ENCODE measurements at regions not wholly inside any gene's neighbourhood (a gene's known extent, or its start where the extent isn't known, plus 50 kb on each side); places are given as distances from the start of the nearest gene placed in this dataset.

DNA sequence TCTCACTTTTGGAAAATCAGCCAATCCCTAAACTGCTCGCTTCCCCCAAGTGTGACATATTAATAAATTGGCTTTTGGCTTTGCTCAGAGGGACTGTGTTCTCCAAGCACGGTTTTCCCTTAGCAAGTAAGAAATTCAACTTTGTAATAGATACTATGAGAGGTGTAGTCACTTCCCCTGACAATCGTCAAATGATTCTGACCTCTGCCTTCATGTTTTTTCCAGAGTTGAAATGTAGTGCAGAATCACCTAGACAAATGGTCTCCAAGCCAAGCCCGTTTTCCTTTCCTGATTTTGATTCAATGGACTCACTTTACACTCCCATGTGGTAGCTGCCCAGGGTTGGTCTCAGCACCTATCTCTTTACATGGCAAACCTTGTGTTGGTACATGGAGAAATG, 99.1 kb downstream of the ARL4A start:
- 75 to 81% methylated on average over 4 of the region's 4 CpGs for WGBS, 2 donors
- ATAC-seq (no peak), DNase-seq (no peak)
- Histone ChIP-seq H3K36me3 (no peaks in the 10 kb centered on the region), H3K4me3 (no peak overlapping the region), H3K27ac (no peak overlapping the region), H3K4me1 (no peaks in the 10 kb centered on the region), H3K27me3 (no peaks in the 10 kb centered on the region), H3K9me3 (no peaks in the 10 kb centered on the region)
- intact Hi-C loops (cut with DNase I), result no loop called here
- no peak for TF ChIP-seq CTCF (IDR thresholded peaks at IDR 0.05)

DNA sequence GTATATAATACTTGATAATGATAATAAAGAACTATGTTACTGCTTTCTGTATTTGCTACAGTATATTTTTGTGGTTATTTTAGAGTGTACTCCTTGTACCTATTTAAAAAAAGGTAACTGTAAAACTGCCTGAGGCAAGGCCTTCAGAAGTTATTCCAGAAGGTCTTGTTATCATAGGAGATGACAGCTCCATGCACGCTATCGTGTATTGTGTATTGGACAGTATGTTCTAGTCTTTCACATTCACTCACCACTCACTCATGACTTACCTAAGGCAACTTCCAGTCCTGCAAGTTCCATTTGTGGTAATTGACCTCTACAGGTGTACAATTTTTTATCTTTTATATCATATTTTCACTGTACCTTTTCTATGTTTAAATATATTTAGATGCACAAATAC, 100.7 kb downstream of the ARL4A start:
- no peaks in the 10 kb centered on the region for H3K4me1 ChIP-seq
- peak in 2 of 8 donors; percentile 54 to 66 for ATAC-seq
- no peaks in the 10 kb centered on the region for H3K27me3 ChIP-seq
- DNase-seq, result no peak
- no peaks in the 10 kb centered on the region for H3K9me3 ChIP-seq
- intact Hi-C loops (cut with DNase I), result no loop called here
- WGBS, 2 donors, result 33 to 54% methylated on average over 2 of the region's 2 CpGs
- no peaks in the 10 kb centered on the region for H3K36me3 ChIP-seq
- H3K27ac ChIP-seq, result no peak overlapping the region
- no peak for TF ChIP-seq CTCF (IDR thresholded peaks at IDR 0.05)
- H3K4me3 ChIP-seq, result no peak overlapping the region

GRCh38 chr7:12788591-12788990, 101.2 kb downstream of the ARL4A start:
- intact Hi-C loops (cut with DNase I), result no loop called here
- no peak for TF ChIP-seq CTCF (IDR thresholded peaks at IDR 0.05)
- Histone ChIP-seq H3K4me3 (no peak overlapping the region), H3K4me1 (no peaks in the 10 kb centered on the region), H3K27ac (no peak overlapping the region), H3K27me3 (no peaks in the 10 kb centered on the region), H3K9me3 (peaks cover 0 to 2% (median 0%) of the 10 kb centered on the region in 11 donors), H3K36me3 (no peaks in the 10 kb centered on the region)
- WGBS, 2 donors, result 70 to 84% methylated on average over 4 of the region's 4 CpGs
- DNase-seq, result no peak
- ATAC-seq, result no peak

GRCh38 chr7:12794722-12795302, 107.4 kb downstream of the ARL4A start:
- 84 to 97% methylated on average over 3 of the region's 3 CpGs for WGBS, 2 donors
- Histone ChIP-seq H3K27ac (no peak overlapping the region), H3K27me3 (no peaks in the 10 kb centered on the region), H3K4me1 (peaks cover 0 to 2% (median 0%) of the 10 kb centered on the region in 9 donors), H3K9me3 (peaks cover 0 to 11% (median 0%) of the 10 kb centered on the region in 11 donors), H3K36me3 (no peaks in the 10 kb centered on the region), H3K4me3 (no peak overlapping the region)
- TF ChIP-seq CTCF (IDR thresholded peaks at IDR 0.05), result no peak
- intact Hi-C loops (cut with DNase I), result loop anchor here in 1 of 10 donors (5.0 kb wide), 1 partner anchor 1097 kb away; no protein-coding TSS in a partner anchor
- ATAC-seq (peak in 1 of 8 donors; percentile 22), DNase-seq (no peak)

Measured in heart right ventricle (tissue), 16 donors.